KBM-7 (cell line): ENCODE measurements at regions not wholly inside any gene's neighbourhood (a gene's known extent, or its start where the extent isn't known, plus 50 kb on each side); places are given as distances from the start of the nearest gene placed in this dataset.
A peak's percentile ranks its signal among the peaks of the same experiment; 100 is the strongest.
"Not testable (repeated sequence)": the region's sequence is repeated elsewhere in the genome, so short reads cannot be mapped to it uniquely, and the experiment has no call there.

ENCODE experiments used
- DNase-seq: peaks from one replicate; pipeline ENCODE4 v3.0.0-alpha.2; 2015
- in situ Hi-C: fragments of 300-500 bp; cut with MboI; formaldehyde crosslinking; loops from 2 replicates; pipeline ENCODE4 v1.14.3; 2020; ENCODE audit warnings: low sequenced_read_pairs, low pct_unique_long_range_greater_than_20kb, mixed read lengths

DNA sequence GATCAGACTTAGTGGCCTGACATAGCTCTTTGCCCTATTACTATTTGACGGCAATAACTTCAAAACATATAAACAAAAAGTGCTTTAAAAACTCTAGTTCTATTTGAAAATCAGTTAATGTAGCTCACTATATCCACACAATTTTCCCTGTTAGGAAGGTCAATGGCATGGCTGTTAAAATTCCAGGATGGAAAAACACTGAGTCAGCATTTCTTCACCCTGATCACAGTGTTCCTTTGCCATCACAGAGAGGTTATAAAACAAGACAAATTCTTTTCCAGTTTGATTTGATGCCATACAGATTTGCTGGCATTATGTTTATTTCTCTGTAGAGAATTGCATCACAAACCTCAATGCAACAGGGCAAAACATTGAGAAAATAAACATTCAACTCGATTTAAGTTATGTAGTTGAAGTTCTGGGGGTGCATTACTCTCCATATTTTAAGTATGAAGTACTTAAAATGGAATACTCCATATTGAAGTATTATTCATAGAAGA lies 253.7 kb upstream of the HSF2 start:
- DNase-seq: no peak
- in situ Hi-C loops: no loop called here

DNA sequence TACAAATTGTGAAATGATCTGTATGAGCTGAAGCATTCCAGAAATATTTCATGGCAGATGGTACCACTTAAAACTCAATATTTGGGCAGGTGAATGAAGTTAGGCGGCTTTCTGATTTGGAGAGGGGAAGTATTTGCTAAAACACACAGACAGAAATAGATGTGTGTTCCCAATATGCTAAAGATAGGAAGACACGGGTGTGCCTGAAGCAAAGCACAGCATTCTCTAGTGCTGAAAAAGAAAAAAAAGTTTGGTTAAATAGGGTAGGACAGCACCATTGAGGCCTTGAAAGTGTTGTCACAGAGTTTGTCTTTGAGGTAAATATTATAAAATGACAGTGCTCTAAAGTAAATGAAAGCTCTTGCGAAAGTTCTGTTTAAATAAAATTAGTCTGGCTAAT lies 252.2 kb upstream of the HSF2 start:
- no peak for DNase-seq
- in situ Hi-C loops: no loop called here

- no peak for DNase-seq
- in situ Hi-C loops: no loop called here
These were observed 248.4 kb upstream of the HSF2 start for GRCh38 chr6:122151066-122151465.

DNA sequence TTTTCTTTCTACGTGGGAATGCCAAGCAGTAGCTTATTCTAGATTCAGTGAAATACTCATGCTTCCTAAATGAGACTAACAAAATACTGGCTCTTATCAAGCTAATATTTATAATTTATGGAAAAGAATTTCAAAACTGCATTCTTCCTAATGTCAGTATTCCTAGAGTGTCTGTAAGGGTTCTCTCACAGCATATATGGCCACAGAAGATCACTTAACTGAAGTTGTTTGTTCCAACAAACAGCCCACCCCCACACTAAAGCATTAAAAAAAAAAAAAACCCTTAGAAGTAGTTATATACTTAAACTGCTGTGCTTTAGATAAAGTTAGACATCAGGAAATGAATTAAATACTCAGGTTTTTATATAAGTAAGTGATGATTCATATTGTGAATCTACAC lies 247.7 kb upstream of the HSF2 start:
- in situ Hi-C loops: no loop called here

DNA sequence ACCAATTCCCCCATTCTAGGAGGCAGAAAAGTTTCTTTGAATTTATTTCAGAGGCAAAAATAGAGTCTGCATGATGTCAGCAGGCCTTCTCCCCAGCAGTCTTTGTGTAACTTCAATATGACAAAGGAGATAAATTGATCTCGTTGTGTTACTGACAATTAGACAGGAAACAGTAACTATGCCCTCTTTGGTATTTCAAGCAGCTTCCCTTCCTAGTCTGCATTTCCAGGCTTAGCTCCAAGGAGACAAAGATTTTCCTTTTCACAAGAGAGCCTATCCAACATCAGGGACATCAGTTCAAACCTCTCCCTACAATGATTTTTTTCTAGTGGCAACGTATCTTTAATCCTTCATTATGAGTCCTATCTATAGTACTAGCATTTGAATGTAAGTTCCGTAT lies 245.9 kb upstream of the HSF2 start:
- in situ Hi-C loops: no loop called here
- DNase-seq: no peak

More for the DNA sequence above, 247.7 kb upstream of the HSF2 start:
- no peak for DNase-seq

DNA sequence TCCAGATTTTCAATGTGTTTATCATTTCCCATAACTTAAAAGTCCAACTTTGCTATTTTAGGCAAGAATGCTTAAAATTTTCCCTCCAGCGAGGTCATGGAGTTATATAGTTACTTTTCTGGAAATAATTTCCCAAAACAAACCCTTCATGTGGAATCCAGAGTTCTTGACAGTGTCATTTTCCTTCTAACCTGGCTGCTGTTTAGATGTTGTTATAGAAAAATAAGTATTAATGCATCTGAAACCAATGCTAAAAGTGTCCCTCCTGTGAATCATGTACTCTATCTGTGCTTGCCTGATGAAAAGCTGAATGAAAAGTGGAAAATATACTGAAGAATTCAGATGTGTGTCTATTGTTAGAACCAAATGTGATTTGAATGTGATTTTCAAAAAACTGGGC lies 245.3 kb upstream of the HSF2 start:
- no peak for DNase-seq
- in situ Hi-C loops: no loop called here

DNA sequence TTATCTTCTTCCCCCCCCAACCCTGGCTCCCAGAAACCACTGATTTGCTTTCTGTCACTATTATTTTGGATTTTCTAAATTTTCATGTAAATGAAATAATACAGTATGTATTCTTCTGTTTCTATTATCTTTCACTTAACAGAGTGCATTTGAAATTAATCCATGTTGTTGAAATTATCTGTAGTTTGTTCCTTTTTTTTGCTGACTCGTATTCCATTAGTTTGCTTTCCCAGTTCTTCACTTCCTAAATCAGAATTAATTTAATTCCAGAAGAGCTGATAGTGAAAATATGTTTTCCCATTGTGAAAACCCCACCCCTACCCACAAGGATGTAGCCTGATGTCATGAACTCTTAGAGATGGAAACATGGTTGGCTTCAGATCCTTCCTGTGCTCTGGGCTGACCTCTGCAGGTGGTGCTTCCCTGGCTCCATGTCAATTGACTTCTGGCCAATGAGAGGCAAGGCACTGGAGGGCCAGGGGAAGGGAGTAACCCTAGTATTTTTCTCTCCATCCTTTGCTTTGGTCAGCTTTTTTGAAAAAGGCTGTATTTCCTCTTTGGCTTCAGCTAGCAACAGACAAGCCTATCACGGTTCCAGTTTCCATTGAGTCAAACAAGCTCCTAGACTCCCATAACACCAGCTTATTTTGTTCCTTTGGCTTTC lies 244.4 kb upstream of the HSF2 start:
- in situ Hi-C loops: no loop called here
- no peak for DNase-seq

GRCh38 chr6:122161136-122161535 lies 238.3 kb upstream of the HSF2 start:
- no peak for DNase-seq
- in situ Hi-C loops: no loop called here

DNA sequence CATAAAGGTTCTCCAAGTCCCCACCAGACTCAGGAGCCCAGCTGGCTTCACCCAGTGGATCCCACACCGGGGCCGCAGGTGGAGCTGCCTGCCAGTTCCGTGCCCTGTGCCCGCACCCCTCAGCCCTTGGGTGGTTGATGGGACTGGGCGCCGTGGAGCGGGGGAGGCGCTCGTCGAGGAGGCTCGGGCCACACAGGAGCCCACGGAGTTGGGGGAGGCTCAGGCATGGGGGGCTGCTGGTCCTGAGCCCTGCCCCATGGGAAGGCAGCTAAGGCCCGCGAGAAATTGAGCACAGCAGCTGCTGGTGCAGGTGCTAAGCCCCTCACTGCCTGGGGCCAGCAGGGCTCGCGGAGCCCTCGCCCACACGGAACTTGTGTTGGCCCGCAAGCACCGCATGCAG lies 234.4 kb upstream of the HSF2 start:
- DNase-seq: no peak
- in situ Hi-C loops: no loop called here

DNA sequence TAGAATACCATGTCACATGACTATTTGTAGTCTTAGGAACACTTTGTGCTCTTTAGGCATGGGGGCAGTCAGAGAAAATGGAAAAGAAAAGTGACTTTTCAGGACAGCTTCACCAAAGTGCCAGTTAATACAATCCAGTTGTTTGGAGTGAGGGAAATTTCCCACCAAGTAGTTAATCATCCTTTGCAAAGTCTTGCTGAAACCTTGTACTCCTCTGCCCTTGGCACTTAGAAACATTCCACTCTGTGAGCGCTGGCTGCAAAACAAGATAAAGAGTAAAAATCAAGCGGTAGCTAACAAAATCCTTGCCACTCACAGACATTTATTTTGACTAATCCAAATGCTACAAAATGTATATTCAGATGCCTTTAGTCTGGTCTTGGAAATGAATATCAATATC lies 229.2 kb upstream of the HSF2 start:
- in situ Hi-C loops: no loop called here
- no peak for DNase-seq

DNA sequence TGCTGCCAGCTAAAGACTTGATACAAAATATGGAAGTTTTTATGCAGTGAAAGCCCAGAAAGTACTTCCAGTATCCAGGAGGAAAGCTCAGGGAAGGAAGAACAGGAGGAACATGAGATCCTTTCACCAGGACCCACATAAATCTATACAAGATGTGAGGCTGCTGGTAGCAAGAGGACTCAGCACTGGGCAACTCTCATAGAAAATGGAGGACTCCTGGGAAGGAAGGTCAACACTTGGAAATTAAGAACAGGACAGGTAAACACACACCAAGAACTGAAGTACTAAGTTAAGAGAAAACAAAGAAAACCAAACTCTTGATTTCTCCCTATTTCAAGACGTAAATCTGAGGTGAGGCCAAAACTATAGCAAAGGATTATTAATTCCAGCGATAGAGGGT lies 220.5 kb upstream of the HSF2 start:
- no peak for DNase-seq
- in situ Hi-C loops: no loop called here

- no peak for DNase-seq
- in situ Hi-C loops: no loop called here
These were observed 219.3 kb upstream of the HSF2 start for GRCh38 chr6:122180132-122180531.

DNA sequence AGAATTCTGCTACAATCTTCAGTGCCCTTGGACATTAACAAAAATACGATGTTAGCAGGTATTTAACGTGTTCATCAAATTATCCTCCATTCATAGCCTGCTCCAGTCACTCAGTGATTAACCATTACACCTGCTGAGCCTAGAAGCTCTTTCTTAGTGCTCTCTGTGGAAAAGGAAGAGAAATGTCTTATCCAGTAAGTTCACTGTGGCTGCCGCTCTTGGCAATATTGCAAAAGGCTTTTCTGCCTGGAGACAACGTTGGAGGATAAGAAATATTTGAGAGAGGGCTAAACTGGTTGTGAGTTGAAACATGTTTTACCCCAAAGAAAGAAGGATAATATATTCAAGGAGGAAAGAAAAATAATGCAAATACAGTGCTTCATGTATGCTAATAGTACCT lies 217.4 kb upstream of the HSF2 start:
- in situ Hi-C loops: no loop called here
- DNase-seq: no peak

DNA sequence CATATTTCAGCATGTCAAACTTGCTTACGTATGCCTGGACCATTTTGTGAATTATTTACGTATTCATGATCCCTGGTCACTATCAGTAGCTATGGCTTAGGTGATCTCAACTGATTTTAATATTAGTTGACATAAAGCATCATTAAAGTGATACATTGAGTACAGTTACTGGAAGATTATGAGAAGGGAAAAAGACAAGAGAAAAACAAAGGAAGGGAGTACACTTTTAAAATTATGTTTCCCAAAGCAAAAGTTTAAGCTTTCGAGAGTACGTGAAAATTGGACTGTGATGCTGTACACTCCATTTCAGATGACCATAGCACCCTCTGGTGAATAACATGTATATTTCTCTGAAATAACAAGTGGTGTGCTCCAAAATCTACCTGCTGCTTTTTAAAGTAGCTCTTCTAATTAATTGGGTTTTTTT lies 215.0 kb upstream of the HSF2 start:
- peak; percentile 12 for DNase-seq
- in situ Hi-C loops: no loop called here

GRCh38 chr6:122185458-122185857 lies 214.0 kb upstream of the HSF2 start:
- in situ Hi-C loops, DNase-seq: not testable (repeated sequence)

- DNase-seq: no peak
These were observed 212.3 kb upstream of the HSF2 start for GRCh38 chr6:122187186-122187585.

DNA sequence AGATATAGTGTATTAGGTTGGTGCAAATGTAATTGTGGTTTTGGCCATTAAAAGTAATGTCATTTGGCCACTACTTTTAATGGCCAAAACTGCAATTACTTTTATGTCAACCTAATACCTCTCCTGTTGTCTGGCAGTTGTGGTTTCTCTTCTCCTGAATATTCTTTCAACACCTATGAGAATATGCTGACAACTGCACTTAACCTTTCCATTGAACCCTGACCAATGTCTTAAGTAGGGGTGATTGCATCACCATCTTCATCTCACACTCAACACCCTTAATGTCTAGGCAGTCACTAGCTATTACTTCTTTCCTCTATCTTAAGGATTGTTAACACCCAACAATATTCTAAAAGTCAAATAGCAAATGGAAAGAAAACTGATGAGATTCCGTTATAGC lies 200.5 kb upstream of the HSF2 start:
- in situ Hi-C loops: no loop called here
- no peak for DNase-seq

More at GRCh38 chr6:122187186-122187585, 212.3 kb upstream of the HSF2 start:
- in situ Hi-C loops: no loop called here

DNA sequence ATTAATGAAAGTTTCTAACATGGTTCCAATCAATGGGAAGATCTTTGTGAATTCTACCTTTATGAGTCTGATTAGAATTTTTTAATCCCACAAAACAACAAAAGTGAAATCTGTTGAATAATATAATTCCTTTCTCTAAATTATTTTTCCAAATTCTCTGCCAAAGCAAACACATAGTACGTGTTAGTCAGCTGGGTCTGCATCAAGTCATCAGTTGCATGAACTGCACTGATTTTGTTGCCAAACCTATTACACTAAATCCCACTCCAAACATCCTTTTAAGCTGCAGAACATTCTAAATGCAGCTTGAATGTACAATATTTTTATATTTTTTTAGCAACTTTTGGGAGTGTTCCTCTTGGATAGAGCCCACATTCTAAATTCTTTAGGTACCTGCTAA lies 199.0 kb upstream of the HSF2 start:
- DNase-seq: no peak
- in situ Hi-C loops: no loop called here

- no peak for DNase-seq
- in situ Hi-C loops: no loop called here
These were observed 196.8 kb upstream of the HSF2 start for GRCh38 chr6:122202576-122203137.

DNA sequence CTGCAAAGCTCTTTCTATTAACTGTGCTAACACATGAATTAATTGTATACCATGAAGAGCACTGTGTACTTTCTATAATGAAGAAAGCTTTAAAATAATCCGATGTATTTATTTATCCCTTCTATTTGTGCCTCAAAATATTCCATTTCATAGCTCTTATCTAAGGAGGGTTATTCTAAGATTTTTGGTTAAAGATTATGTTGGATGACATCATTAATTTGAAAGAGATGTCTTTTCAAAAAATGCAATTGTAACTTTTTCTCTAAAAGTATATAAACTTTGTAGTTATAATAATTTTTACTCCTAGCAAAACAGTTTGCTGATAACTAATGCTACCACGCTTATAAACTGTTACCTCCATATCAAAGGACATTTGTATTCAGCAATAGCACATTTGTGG lies 192.4 kb upstream of the HSF2 start:
- no peak for DNase-seq
- in situ Hi-C loops: no loop called here

- in situ Hi-C loops: no loop called here
- no peak for DNase-seq
These were observed 191.7 kb upstream of the HSF2 start for GRCh38 chr6:122207794-122208193.
